GM23338 (cell line): ENCODE measurements at regions not wholly inside any gene's neighbourhood (a gene's known extent, or its start where the extent isn't known, plus 50 kb on each side); places are given as distances from the start of the nearest gene placed in this dataset.

Experiments used
- CREB1 ChIP-seq: fragments of 250-450 bp; sonication (Bioruptor Pico); IDR thresholded peaks from 2 replicates; pipeline ENCODE4 v1.5.0; 2020; ENCODE audit warnings: low read depth, mild to moderate bottlenecking, moderate library complexity
- CTCF ChIP-seq, 2 experiments: fragments of 200-600 bp in 1 of 2; sonication (generic) in 1 of 2; conservative IDR thresholded peaks; 2 replicates each; pipeline versions ENCODE4 v1.5.1 to v1.6.1; 2016 to 2017; ENCODE audit warnings: antibody characterized with exemption in 2 of 2, low read depth in 2 of 2, mild to moderate bottlenecking in 2 of 2, moderate library complexity in 1 of 2
- EZH2 ChIP-seq: fragments of 200-600 bp; sonication (generic); IDR thresholded peaks from one replicate; pipeline ENCODE4 v1.8.0; 2017; ENCODE audit warnings: antibody characterized with exemption, mild to moderate bottlenecking, low read depth; ENCODE audit not compliant: unreplicated experiment
- EZH2phosphoT487 ChIP-seq: fragments of 200-600 bp; sonication (generic); IDR thresholded peaks from one replicate; pipeline ENCODE4 v1.8.1; 2018; ENCODE audit warnings: antibody characterized with exemption; ENCODE audit not compliant: unreplicated experiment
- JUNB ChIP-seq: IDR thresholded peaks from one replicate; pipeline ENCODE4 v1.6.1; 2016; ENCODE audit warnings: antibody characterized with exemption; ENCODE audit not compliant: unreplicated experiment
- POLR2AphosphoS5 ChIP-seq: IDR thresholded peaks from 2 replicates; pipeline ENCODE4 v1.6.1; 2016; ENCODE audit warnings: antibody characterized with exemption, low read depth
- STAT1 ChIP-seq: IDR thresholded peaks from one replicate; pipeline ENCODE4 v1.6.1; 2016; ENCODE audit warnings: antibody characterized with exemption; ENCODE audit not compliant: unreplicated experiment
- TF ChIP-seq, protein P1 (sequence below): IDR thresholded peaks from one replicate; pipeline ENCODE4 v1.6.1; 2018; ENCODE audit warnings: antibody characterized with exemption; ENCODE audit not compliant: unreplicated experiment

DNA sequence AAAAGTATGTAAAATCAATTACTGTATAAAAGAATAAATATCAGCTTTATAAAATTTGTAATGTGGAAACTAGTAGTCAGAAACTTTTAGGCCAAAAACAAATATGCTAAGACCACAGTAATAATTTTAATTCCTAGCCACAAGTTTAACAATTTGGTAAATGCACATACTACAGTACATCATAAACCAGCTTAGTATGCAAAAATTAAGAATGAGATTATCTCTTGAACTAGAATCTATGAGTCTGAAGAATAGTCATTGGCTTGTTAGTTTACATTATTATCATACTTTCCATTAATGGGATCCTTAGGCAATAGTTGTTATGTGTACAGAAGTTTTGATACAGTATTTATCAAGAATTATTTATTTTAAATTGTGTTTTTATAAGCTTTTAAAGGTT is 491.9 kb upstream of the FSIP2 start:
- TF ChIP-seq CTCF (conservative IDR thresholded peaks at IDR 0.05; ENCODE audit: low read depth in 2 of 2) (no peak), POLR2AphosphoS5 (no peak), EZH2 (no peak), JUNB (no peak), EZH2phosphoT487 (no peak), STAT1 (no peak), CREB1 (CRISPR knock-in tag) (no peak)
- TF ChIP-seq, protein P1, sequence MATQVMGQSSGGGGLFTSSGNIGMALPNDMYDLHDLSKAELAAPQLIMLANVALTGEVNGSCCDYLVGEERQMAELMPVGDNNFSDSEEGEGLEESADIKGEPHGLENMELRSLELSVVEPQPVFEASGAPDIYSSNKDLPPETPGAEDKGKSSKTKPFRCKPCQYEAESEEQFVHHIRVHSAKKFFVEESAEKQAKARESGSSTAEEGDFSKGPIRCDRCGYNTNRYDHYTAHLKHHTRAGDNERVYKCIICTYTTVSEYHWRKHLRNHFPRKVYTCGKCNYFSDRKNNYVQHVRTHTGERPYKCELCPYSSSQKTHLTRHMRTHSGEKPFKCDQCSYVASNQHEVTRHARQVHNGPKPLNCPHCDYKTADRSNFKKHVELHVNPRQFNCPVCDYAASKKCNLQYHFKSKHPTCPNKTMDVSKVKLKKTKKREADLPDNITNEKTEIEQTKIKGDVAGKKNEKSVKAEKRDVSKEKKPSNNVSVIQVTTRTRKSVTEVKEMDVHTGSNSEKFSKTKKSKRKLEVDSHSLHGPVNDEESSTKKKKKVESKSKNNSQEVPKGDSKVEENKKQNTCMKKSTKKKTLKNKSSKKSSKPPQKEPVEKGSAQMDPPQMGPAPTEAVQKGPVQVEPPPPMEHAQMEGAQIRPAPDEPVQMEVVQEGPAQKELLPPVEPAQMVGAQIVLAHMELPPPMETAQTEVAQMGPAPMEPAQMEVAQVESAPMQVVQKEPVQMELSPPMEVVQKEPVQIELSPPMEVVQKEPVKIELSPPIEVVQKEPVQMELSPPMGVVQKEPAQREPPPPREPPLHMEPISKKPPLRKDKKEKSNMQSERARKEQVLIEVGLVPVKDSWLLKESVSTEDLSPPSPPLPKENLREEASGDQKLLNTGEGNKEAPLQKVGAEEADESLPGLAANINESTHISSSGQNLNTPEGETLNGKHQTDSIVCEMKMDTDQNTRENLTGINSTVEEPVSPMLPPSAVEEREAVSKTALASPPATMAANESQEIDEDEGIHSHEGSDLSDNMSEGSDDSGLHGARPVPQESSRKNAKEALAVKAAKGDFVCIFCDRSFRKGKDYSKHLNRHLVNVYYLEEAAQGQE, result no peak
